Smooth muscle cell of the brain vasculature (primary cell): ENCODE measurements at regions not wholly inside any gene's neighbourhood (a gene's known extent, or its start where the extent isn't known, plus 50 kb on each side); places are given as distances from the start of the nearest gene placed in this dataset.
"Not testable (repeated sequence)": the region's sequence is repeated elsewhere in the genome, so short reads cannot be mapped to it uniquely, and the experiment has no call there.

ENCODE experiments used
- DNase-seq: peaks from one replicate; pipeline ENCODE4 v3.0.0-alpha.2; 2012; ENCODE audit warnings: low read depth, low spot score

GRCh38 chr3:88000853-88001252 is 58.0 kb downstream of the CGGBP1 start:
- DNase-seq = no peak

GRCh38 chr3:87997966-87998365 is 60.8 kb downstream of the CGGBP1 start:
- DNase-seq = no peak

GRCh38 chr3:87997298-87997697 is 61.5 kb downstream of the CGGBP1 start:
- no peak for DNase-seq

- DNase-seq = no peak
Observed at GRCh38 chr3:87996882-87997281, 61.9 kb downstream of the CGGBP1 start.

- DNase-seq = no peak
Observed at GRCh38 chr3:87993566-87993965, 65.2 kb downstream of the CGGBP1 start.

- DNase-seq = no peak
Observed at GRCh38 chr3:87987952-87988351, 70.9 kb downstream of the CGGBP1 start.

GRCh38 chr3:87982421-87982820 is 76.4 kb downstream of the CGGBP1 start:
- no peak for DNase-seq

GRCh38 chr3:87979527-87979926 is 79.3 kb downstream of the CGGBP1 start:
- DNase-seq = no peak

- DNase-seq = no peak
Observed at GRCh38 chr3:87977765-87978164, 81.0 kb downstream of the CGGBP1 start.

GRCh38 chr3:87975716-87976115 is 83.1 kb downstream of the CGGBP1 start:
- DNase-seq = no peak

GRCh38 chr3:87973906-87974305 is 84.9 kb downstream of the CGGBP1 start:
- no peak for DNase-seq

- DNase-seq = no peak
Observed at GRCh38 chr3:87969620-87970019, 89.2 kb downstream of the CGGBP1 start.

GRCh38 chr3:87968668-87969067 is 90.1 kb downstream of the CGGBP1 start:
- DNase-seq = no peak

GRCh38 chr3:87958289-87958688 is 100.5 kb downstream of the CGGBP1 start:
- no peak for DNase-seq

GRCh38 chr3:87957575-87957974 is 101.2 kb downstream of the CGGBP1 start:
- DNase-seq = no peak

GRCh38 chr3:87949879-87950208 is 109.0 kb downstream of the CGGBP1 start:
- DNase-seq = no peak

- no peak for DNase-seq
Observed at GRCh38 chr3:87949189-87949878, 109.5 kb downstream of the CGGBP1 start.

- not testable (repeated sequence) for DNase-seq
Observed at GRCh38 chr3:87946007-87946406, 112.8 kb downstream of the CGGBP1 start.

- not testable (repeated sequence) for DNase-seq
Observed at GRCh38 chr3:87942256-87942655, 116.5 kb downstream of the CGGBP1 start.

- DNase-seq = no peak
Observed at GRCh38 chr3:87924485-87924884, 134.3 kb downstream of the CGGBP1 start.

- no peak for DNase-seq
Observed at GRCh38 chr3:87920549-87920948, 138.3 kb downstream of the CGGBP1 start.

- DNase-seq = no peak
Observed at GRCh38 chr3:87901141-87901540, 157.7 kb downstream of the CGGBP1 start.

- no peak for DNase-seq
Observed at GRCh38 chr3:87900061-87900460, 158.7 kb downstream of the CGGBP1 start.

GRCh38 chr3:87898971-87899370 is 159.8 kb downstream of the CGGBP1 start:
- no peak for DNase-seq
